GM18498 (cell line): ENCODE measurements at regions not wholly inside any gene's neighbourhood (a gene's known extent, or its start where the extent isn't known, plus 50 kb on each side); places are given as distances from the start of the nearest gene placed in this dataset.
"Not testable (repeated sequence)": the region's sequence is repeated elsewhere in the genome, so short reads cannot be mapped to it uniquely, and the experiment has no call there.

Source experiments
- ATAC-seq: cut with Tn5 transposase; IDR thresholded peaks from one replicate; pipeline ENCODE4 v1.9.1; 2021; ENCODE audit warnings: mild to moderate bottlenecking, moderate library complexity; ENCODE audit not compliant: unreplicated experiment

DNA sequence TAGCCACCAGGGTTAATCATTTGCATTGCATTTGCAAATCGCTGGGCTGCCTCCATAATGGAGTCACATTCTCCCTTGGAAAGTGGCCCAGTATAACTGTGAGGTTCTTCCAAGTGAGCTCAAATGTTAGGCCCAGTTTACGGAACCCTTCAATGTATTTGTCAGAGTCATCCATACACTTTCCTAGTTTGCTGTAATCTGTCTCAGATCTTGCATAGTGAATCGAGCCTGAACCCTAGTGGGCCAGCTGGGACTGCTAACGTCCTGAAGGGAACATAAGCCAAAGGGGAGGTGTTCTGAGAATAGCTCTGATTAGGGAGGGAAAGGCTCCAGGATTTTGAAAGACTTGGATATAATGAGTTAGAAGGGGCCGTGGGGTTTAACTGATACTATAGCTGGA, 406.3 kb downstream of the SLC6A15 start:
- no peak for ATAC-seq

- peak; percentile 88 for ATAC-seq
Observed at GRCh38 chr12:84502907-84503787, 409.5 kb downstream of the SLC6A15 start.

DNA sequence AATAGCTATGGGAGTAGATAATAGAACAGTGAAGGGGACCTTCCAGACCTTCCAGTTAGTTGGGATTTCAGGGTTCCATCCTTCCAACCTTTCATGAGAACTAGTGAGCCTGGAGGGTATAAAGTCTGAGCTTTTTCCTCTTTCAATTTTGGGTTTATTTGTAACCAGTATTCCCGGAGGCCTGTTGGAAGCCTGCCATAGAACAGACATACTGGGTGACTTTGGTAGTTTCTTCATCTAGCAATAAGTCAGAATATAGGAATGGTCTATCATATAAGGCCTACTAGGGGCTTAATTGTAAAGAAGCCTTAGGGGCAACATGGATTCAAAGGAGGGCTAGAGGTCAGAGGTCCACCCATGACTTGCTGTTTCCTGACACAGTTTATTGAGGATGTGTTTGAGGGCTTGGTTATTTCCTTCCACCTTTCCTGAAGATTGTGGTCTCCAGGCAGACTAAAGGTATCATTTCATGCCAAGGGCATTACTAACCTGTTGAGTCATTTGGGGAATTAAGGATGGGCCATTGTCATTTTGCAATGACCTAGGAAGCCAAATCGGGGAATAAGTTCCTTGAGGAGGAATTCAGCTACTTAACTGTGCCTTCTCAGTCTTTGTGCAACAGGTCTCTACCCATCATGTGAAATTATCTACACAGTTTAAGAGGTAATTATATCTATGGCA, 410.3 kb downstream of the SLC6A15 start:
- ATAC-seq = no peak

- ATAC-seq = no peak
Observed at GRCh38 chr12:84497819-84498218, 414.8 kb downstream of the SLC6A15 start.

DNA sequence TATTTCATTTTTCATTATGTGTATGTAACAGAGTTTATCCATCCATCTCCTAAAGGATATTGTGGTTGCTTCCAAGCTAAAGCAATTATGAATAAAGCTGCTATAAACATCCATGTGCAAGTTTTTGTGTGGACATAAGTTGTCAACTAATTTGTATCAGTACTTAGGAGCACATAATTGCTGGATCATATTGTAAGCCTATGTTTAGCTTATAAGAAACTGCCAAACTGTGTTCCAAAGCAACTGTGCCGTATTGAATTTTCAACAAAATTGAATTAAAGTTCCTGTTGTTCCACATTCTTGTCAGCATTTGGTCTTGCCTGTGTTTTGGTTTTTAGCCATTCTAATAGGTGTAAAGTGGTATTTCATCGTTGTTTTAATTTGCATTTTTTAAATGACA, 416.9 kb downstream of the SLC6A15 start:
- ATAC-seq = no peak

GRCh38 chr12:84492351-84492883, 420.2 kb downstream of the SLC6A15 start:
- ATAC-seq = no peak

DNA sequence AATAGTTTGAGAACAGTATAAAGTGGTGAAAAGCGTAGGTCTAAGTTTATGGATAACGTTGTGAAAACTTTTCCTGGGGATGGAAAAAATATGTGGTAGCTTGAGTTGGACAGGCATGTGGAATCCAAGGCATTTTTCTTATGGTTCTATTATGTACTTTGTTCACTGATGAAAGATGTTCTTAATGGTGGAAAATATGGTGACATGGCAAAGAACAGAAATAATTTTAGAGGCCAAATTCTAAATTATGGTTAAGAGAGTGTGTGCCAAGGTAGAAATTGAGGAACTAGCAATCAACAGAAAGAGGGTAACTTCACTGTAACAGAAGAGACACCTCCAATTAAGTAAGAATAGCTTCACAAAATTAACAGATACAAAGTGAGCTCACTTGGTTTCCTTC, 427.8 kb downstream of the SLC6A15 start:
- no peak for ATAC-seq

- no peak for ATAC-seq
Observed at GRCh38 chr12:84480803-84481202, 431.8 kb downstream of the SLC6A15 start.

- ATAC-seq = no peak
Observed at GRCh38 chr12:84470361-84470760, 442.2 kb downstream of the SLC6A15 start.

DNA sequence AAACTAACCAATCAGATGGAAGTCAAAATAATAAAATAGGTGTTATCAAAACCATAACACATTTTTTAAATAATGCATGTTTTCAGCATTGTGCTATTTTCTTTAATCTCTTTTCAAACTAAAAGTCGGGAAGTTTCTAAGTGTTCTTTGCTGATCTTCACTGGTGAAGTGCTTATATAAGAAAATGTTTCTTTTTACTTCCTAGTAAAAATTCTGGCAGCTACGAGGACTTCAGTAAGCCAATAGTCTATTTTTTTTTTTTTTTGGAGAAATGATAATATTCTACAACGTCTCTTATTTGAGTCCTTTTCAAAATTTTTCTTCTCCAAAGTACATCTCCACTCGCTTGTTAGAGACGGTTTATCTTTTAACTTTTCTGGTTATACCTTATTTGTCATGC, 448.0 kb downstream of the SLC6A15 start:
- no peak for ATAC-seq

- no peak for ATAC-seq
Observed at GRCh38 chr12:84463741-84464495, 448.7 kb downstream of the SLC6A15 start.

DNA sequence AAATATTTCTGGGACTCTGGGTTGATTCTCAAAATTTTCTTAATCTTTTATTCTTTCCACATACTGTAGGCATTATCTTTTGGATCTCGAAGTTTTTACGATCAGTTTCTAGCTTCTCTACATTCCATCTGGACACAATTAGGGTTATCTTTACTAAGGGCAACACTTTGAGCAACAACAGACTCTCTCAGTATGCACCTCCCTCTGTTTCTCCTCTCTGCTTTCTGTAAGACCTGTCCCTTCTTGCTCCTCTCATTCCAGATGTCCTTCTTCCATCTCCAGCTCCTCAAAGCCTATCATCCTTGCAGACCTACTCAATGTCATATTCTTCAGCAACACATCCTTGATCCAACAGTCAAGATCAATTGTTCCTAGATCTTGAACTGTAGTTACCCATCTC, 457.0 kb downstream of the SLC6A15 start:
- ATAC-seq = no peak

- ATAC-seq = not testable (repeated sequence)
Observed at GRCh38 chr12:84446478-84446877, 466.1 kb downstream of the SLC6A15 start.

DNA sequence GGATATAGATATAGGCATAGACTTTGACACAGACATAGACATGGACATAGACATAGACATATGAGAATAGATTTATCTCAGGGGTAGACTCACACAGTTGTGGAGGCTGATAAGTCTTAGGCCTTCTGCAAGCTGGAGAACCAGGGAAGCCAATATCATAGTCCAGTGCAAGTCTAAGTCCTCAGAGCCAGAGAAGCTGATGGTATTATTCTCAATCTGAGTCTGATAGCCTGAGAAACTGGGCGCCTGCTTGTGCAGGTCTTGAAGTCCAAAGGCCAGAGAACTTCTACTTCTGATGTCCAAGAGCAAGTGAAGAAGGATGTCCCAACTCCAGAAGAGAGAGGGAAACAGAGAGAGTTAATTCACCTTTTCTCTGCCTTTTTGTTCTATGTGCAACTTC, 476.5 kb downstream of the SLC6A15 start:
- ATAC-seq = no peak

- ATAC-seq = no peak
Observed at GRCh38 chr12:84435682-84436081, 476.9 kb downstream of the SLC6A15 start.

DNA sequence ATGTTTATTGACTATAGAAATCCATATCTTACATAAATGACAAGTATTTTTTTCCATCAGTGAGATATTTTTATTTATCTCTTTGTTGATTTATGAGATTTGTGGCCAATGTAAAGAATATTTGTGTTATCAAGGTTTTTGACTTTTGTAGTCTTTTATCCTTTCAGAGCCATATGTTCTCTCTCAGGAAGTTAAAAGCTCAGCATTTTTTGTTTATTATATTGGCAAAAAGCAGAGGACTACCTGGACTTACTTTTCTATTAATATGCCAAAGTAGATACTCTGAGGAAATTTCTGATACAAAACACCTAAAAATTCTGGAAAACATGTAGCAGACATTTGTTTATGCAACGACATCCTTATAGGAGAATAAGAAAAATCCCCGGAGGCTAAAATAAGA, 490.3 kb downstream of the SLC6A15 start:
- ATAC-seq = no peak

GRCh38 chr12:84421103-84421502, 491.5 kb downstream of the SLC6A15 start:
- no peak for ATAC-seq

DNA sequence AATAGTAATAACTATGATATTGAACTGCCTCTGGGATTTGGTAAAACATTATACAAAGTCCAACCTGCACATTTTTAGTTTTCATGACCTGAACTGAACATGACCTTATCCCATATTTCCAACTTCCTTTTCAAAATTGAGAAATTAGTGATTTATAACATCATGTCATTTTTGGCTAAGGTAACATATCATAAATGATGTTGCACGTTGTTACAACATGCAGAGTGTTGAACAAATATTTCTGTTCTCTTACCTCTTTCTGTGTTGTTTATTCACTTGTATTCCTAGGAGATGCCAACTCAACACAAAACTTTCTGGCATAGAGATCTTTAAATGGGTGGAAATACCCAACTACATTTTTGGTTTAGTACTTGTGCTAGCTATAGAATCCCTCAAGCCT, 496.0 kb downstream of the SLC6A15 start:
- ATAC-seq = no peak

DNA sequence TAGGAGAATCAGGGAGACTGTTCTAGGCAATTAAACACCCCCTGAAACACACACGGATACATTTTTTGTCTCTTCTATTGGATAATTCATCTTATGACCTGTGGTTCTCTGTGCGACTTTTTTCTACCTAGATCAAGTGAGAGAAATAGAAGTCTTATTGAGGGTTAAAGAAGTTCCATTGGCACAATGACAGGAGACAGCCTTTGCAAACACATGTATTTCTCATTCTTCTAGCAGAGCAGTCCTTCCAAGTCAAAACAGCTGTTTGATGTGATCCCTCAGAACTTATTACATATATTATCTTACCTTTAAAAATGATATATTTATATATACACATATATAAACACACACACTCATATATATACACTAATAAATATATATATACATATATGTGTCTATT, 496.7 kb downstream of the SLC6A15 start:
- no peak for ATAC-seq

GRCh38 chr12:84413656-84414055, 498.9 kb downstream of the SLC6A15 start:
- no peak for ATAC-seq

DNA sequence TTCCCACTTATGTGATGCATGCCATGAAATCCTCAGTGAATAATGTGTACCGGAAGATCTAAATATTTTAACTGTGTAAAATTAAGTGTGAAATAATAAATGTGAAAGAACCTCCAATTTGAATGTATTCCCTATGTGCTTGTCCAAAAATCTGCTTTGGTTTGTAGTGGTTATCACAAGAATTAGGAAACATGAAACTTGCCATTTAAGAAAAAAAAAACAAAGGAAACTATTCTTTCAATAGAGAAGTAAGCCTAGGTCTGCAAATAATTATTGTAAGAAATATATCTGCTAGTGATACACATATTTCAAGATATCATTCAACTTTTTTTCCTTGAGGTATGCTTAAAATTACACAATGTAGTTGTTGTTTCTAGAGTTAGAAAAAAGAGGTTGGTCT, 500.4 kb downstream of the SLC6A15 start:
- ATAC-seq = no peak
